ENCODE measurements at regions not wholly inside any gene's neighbourhood (a gene's known extent, or its start where the extent isn't known, plus 50 kb on each side); places are given as distances from the start of the nearest gene placed in this dataset.

DNA sequence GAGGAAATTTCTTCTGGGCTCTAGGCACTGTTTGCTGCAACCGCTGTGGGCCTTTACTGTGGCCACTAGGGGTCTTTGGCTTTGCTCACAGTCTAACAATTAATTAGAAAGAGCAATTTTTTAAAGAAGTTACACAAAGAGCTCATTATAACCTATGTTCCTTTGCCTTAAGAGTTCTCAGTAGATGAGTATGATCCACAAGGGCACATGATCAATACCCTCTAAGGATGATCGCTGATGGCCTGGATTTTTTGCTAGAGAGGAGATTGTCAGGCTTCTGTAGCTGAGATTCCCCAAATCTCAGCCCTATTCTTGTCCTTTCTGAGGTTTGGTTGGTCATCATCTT lies 80.8 kb upstream of the RHOBTB1 start:
- peak; percentile 12 for DNase-seq (ENCODE audit: low read depth)
- TF ChIP-seq, protein P1, sequence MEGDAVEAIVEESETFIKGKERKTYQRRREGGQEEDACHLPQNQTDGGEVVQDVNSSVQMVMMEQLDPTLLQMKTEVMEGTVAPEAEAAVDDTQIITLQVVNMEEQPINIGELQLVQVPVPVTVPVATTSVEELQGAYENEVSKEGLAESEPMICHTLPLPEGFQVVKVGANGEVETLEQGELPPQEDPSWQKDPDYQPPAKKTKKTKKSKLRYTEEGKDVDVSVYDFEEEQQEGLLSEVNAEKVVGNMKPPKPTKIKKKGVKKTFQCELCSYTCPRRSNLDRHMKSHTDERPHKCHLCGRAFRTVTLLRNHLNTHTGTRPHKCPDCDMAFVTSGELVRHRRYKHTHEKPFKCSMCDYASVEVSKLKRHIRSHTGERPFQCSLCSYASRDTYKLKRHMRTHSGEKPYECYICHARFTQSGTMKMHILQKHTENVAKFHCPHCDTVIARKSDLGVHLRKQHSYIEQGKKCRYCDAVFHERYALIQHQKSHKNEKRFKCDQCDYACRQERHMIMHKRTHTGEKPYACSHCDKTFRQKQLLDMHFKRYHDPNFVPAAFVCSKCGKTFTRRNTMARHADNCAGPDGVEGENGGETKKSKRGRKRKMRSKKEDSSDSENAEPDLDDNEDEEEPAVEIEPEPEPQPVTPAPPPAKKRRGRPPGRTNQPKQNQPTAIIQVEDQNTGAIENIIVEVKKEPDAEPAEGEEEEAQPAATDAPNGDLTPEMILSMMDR (conservative IDR thresholded peaks at IDR 0.05; ENCODE audit: control insufficient read depth, insufficient read depth, low read depth, low read length) = peak; percentile 67
- no peak overlapping the region for H3K4me3 ChIP-seq (ENCODE audit: control insufficient read depth, low read depth, low read length)

DNA sequence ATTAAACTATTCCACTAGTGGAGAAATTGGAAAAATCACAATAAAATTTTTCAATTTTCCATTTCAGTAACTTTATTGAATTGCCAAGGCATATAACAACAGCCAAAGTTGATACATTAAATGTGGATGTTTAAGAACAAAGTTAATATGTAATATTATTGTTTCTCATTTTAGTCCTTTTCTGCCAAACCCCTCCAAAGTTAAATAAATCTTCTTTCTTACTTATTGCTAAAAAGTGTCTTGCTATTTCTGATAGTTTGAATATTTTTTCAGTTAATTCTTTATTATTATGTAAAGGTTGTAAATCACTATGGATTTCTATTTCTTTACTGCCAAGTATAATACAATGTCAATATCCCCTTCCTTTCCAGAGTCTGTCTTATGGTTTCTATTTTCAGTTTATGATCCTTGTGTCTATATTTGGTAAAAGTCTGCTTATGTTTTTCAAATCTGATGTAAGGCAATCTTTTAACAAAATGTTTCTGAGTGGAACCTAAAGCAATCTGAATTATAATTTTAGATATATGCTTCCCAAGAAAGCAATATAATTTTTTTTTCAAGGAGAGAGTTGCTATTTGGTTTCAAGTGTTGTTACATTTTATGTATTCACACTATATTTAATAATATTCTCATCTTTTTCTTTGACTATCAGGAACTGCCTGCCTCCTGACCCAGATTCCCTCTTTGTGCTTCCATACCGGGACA lies 80.3 kb upstream of the RHOBTB1 start:
- H3K4me3 ChIP-seq (ENCODE audit: control insufficient read depth, low read depth, low read length) = no peak overlapping the region
- TF ChIP-seq, protein P1 (conservative IDR thresholded peaks at IDR 0.05; ENCODE audit: control insufficient read depth, insufficient read depth, low read depth, low read length) = no peak

GRCh38 chr10:61023053-61023452 lies 79.1 kb upstream of the RHOBTB1 start:
- no peak overlapping the region for H3K4me3 ChIP-seq (ENCODE audit: control insufficient read depth, low read depth, low read length)
- TF ChIP-seq, protein P1 (conservative IDR thresholded peaks at IDR 0.05; ENCODE audit: control insufficient read depth, insufficient read depth, low read depth, low read length) = no peak
- no peak for DNase-seq (ENCODE audit: low read depth)

More for the DNA sequence above, 80.3 kb upstream of the RHOBTB1 start:
- DNase-seq (ENCODE audit: low read depth) = no peak

- no peak for DNase-seq (ENCODE audit: low read depth)
- no peak overlapping the region for H3K4me3 ChIP-seq (ENCODE audit: control insufficient read depth, low read depth, low read length)
- TF ChIP-seq, protein P1 (conservative IDR thresholded peaks at IDR 0.05; ENCODE audit: control insufficient read depth, insufficient read depth, low read depth, low read length) = no peak
Measured at GRCh38 chr10:61021926-61022325, 77.9 kb upstream of the RHOBTB1 start.

DNA sequence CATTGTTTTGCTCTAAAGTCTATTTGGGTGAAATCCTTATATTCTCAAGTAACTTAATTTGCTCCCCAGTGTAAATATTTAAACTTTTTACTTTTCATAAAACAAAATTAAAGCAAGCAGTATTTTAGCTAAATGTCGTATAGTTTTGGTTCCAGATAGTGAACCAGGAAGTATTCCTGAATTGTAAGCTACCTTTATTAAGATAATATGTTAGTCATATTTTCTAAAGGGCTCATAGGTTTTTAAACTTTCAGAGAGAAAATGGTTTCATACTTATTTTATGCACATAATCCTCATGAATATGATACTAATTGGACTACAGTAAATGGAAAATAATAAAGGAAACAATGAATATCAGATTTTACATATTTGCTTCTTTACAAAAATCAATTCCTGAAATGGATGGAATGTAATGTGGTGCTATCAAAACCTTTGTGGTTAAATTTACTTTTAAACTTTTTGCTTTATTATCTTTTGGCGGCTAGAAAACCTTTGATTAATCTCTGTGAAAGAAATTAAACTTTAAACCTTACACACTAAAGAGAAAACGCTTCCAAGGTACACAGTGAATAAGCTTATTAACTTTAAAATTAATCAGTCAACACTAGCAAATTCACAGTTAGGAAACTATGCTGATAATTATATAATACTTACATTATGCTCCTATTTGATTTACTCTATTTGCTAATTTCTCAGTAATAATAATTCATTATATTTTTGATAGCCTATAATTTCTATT lies 76.6 kb upstream of the RHOBTB1 start:
- DNase-seq (ENCODE audit: low read depth) = no peak
- TF ChIP-seq, protein P1 (conservative IDR thresholded peaks at IDR 0.05; ENCODE audit: control insufficient read depth, insufficient read depth, low read depth, low read length) = no peak
- H3K4me3 ChIP-seq (ENCODE audit: control insufficient read depth, low read depth, low read length) = no peak overlapping the region

GRCh38 chr10:61018146-61018545 lies 74.2 kb upstream of the RHOBTB1 start:
- TF ChIP-seq, protein P1 (conservative IDR thresholded peaks at IDR 0.05; ENCODE audit: control insufficient read depth, insufficient read depth, low read depth, low read length) = no peak
- H3K4me3 ChIP-seq (ENCODE audit: control insufficient read depth, low read depth, low read length) = no peak overlapping the region
- DNase-seq (ENCODE audit: low read depth) = no peak

Measured in fibroblast of mammary gland (primary cell).